DOHH2 (cell line): ENCODE measurements at regions not wholly inside any gene's neighbourhood (a gene's known extent, or its start where the extent isn't known, plus 50 kb on each side); places are given as distances from the start of the nearest gene placed in this dataset.

Experiments
- EZH2phosphoT487 ChIP-seq: fragments of 200-600 bp; sonication (generic); IDR thresholded peaks from 2 replicates; pipeline ENCODE4 v1.6.1; 2017; ENCODE audit warnings: borderline replicate concordance, mild to moderate bottlenecking, antibody characterized with exemption, low read length, moderate library complexity, mixed read lengths
- TF ChIP-seq, protein P1 (sequence below): fragments of 200-600 bp; sonication (generic); IDR thresholded peaks from one replicate; pipeline ENCODE4 v1.5.1; 2014; ENCODE audit warnings: antibody characterized with exemption, mild to moderate bottlenecking, low read depth, low read length; ENCODE audit not compliant: poor library complexity, severe bottlenecking

GRCh38 chr22:34489861-34490260 lies 569.6 kb upstream of the LARGE1 start:
- TF ChIP-seq, protein P1, sequence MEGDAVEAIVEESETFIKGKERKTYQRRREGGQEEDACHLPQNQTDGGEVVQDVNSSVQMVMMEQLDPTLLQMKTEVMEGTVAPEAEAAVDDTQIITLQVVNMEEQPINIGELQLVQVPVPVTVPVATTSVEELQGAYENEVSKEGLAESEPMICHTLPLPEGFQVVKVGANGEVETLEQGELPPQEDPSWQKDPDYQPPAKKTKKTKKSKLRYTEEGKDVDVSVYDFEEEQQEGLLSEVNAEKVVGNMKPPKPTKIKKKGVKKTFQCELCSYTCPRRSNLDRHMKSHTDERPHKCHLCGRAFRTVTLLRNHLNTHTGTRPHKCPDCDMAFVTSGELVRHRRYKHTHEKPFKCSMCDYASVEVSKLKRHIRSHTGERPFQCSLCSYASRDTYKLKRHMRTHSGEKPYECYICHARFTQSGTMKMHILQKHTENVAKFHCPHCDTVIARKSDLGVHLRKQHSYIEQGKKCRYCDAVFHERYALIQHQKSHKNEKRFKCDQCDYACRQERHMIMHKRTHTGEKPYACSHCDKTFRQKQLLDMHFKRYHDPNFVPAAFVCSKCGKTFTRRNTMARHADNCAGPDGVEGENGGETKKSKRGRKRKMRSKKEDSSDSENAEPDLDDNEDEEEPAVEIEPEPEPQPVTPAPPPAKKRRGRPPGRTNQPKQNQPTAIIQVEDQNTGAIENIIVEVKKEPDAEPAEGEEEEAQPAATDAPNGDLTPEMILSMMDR: no peak
- TF ChIP-seq EZH2phosphoT487: no peak
